ENCODE measurements at regions not wholly inside any gene's neighbourhood (a gene's known extent, or its start where the extent isn't known, plus 50 kb on each side); places are given as distances from the start of the nearest gene placed in this dataset.
"Not testable (repeated sequence)": the region's sequence is repeated elsewhere in the genome, so short reads cannot be mapped to it uniquely, and the experiment has no call there.

DNA sequence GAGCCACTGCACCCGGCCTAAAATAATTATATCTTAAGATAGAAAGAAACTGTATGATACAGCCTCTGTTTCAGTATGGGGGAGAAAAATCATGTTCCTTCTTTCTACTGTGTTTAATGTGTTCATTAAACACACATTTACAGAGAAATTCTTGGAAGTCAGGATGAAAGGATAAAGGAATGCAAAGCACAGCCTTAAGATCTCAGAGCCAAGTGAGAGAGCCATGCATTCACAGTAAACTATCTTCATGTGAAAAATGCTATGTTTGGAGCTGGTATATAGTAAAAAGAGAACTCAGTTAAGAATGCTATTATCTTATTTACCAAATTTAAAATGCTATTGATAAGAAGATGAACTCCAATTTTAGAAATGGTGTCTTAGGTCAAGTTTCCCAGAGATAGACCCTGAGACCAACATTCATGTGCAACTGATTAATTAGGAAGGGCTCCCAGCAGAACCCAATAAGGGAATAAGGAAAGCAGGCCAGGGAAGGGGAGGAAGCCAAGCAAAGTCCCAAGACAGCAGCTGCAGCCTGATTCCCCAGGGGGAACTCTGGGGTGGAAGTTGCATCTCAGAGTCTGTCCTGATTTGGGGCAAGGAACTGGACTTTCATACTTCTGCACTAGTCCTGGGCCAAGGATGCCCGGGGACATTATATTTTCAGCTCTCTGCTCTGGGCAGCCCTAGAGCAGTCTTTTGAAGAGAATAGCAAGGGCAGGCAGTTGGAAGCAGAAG lies 130.0 kb upstream of the ZNF648 start:
- no peak for DNase-seq

DNA sequence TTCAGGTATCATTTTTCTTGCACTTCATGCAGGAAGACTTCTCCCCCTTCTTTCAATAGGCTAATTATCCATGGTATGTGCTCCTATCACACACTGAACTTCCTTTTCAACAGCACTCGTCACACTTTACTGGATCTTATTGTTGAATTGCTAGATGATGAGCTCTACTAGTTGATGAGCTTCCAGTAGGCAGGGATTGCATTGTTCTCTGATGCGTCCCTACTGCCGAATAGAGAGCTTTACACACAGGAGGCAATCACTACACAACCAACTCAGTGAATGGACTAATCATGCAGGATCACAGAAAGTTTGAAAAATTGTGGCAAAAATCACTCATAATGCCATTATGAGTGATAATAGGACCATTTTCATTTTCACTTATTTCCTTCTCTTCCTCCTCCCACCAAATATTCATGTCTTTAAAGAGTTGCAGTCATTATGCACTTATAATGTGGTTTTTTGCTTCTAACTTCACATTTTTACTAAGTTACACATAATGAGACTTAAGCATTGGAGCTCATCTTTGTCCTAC lies 128.1 kb upstream of the ZNF648 start:
- peak; percentile 91 for DNase-seq

DNA sequence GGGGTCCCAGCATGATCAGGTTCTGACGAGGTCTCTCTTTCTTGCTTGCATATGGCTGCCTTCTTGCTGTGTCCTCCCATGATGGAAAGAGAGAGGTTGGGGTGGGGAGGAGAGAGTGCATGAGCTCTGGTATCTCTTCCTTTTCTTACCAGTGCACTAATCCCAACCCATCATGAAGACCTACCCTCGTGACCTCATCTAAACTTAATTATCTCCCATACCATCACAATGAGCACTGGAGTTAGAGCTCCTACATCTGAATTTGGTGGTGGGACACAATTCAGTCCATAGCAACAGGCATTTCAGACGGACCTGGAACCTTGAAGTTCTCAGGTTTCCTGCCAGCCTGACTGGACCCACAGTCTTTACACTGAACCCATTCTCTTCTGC lies 125.2 kb upstream of the ZNF648 start:
- no peak for DNase-seq

DNA sequence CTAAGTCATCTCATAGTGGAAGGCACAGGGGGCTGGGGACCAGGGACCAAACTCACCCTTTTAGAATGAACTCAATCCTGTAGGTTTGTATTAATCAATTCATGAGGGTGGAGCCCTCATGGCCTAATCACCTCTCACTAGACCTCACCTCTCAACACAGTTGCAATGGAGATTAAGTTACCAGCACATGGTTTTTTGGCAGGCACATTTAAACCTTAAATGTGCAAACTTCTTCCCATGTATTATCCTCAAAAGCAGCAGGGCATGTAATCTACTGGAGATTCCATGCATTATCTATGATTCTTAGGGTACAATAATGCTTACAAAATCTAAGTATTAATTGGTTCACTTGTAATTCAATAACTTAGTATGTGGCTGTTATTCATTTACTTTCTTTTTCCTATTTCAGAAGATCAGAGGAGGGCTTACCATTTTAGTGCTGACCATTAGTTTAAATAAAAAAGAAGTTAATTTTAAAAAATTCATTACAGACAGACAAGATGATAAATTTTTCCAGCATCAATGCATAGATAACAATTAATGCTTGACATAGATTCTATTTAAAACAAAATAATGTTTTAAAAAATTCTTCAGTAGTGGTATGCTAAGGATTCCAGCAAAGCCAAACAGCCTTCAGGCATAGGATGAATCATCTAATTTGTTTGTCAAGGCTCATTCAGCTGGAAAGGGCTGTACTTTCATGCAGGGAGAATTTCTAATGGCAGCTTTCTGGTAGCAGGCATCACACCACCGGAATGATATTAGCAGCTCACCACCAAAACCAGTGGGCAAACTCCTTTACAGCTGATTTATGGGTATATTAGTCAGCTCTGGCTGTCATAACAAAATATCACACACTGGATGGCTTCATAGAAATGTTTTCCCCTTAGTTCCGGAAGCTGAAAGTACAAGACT lies 124.6 kb upstream of the ZNF648 start:
- peak; percentile 99 for DNase-seq

DNA sequence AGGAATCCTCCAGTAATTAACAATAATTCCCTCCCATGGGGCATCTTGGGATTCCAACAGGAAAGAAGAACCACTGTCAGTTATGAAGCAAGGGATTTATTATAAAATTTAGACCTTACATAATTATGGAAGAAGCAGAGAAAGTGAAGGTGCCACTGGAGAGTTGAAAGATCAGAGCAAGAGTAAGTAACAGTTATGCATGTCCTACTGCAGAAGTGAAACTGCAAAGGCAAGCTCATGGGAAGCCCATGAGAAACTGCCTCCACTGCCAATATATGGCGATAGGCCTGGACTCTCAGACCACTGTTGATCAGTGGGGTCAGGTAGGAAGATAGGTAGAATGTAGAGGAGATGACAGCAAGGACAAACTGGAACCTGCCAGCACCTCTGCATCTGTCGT lies 123.6 kb upstream of the ZNF648 start:
- no peak for DNase-seq

DNA sequence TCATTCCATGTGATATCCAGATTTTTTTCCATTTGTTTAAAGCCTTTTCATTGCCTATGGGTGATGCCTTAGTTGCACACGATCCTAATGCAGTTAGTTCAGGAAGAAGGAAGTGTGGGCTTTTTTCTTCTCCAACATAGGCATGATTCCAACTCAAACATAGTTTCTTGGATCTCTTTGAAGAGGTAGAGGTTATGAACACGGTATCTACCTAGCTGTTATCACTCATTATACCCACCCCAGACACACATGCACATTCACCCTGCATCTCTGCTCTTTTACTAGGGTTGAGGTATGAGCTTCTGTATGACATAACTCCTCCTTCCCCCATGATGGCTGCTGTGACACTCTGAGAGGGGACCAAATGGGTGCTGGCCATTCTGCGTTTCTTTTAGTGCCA lies 122.1 kb upstream of the ZNF648 start:
- no peak for DNase-seq

DNA sequence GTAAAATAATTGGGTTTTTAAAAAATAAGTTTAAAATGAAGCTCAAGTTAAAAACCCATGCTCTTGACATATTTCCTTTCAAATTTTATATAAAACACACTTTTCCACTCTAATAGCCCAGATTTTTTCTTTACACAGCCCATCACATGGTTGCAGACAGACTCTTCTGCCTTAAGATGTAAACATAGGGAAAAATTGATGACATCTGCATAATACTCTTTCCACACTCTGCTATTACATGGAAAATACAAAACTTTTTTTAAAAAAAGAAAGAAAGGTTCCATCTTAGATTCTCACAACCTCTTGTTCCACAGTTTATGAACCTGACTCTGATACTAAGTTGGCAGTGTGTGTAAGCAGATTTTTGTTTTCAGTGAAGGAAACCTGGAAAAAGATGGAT lies 120.8 kb upstream of the ZNF648 start:
- no peak for DNase-seq

DNA sequence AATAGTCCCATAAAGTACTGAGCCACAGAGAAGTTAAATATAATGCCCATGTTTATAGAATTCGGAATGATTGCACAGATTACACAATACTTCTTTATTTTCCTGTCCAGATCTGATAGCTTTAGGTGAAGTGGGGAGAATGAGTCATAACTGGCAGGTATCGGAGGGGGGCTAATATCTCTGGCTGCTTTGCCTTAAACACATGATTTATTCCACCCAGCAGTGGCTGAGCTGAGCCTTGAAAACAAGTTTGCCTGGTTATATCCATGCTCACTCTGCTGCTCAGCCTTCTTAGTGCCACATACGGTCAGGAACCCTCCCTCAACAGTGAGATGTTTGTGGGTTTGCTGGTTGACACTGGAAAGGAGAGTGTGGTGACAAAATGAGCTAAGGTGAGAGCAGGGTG lies 119.7 kb upstream of the ZNF648 start:
- no peak for DNase-seq

DNA sequence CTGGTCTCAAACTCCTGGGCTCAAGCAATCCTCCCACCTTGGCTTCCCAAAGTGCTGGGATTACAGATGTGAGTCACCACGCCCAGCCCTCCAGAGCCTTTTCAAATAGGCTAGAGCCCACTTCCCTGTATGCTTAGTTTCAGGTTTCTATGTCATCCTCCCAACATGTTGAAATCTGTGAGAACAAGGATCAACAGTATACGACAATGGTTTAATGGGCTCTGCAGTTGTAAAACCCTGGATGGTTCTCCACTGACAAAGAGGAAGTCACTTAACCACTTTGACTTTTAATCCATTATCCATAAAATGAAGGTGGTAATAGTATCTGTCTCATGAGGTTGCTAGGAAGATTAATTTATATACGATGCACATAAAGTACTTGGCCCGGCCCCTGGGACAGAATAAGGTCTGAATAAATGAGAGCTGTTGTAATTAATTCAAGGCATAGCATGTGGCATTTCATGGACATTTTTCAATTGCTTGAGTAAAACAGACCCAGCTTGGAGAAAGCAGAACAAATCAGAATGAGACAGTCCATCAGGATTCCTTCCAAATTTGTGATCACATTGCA lies 113.9 kb upstream of the ZNF648 start:
- no peak for DNase-seq

DNA sequence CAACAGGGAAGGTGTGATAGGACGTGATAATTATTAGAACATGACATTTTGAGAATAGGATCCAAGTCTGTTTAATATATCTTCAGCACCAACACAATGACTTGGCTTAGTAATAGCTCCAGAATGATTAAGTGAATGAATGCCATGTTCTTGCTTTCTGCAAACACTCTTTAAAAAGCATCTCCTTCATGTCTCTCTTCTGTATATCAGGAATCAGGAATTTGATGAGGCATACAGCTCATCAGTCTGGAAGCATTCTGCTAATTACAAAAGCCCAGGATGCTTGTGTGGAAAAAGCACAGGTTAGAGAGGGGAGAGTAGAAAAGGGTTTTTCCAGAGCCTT lies 113.0 kb upstream of the ZNF648 start:
- DNase-seq = no peak

DNA sequence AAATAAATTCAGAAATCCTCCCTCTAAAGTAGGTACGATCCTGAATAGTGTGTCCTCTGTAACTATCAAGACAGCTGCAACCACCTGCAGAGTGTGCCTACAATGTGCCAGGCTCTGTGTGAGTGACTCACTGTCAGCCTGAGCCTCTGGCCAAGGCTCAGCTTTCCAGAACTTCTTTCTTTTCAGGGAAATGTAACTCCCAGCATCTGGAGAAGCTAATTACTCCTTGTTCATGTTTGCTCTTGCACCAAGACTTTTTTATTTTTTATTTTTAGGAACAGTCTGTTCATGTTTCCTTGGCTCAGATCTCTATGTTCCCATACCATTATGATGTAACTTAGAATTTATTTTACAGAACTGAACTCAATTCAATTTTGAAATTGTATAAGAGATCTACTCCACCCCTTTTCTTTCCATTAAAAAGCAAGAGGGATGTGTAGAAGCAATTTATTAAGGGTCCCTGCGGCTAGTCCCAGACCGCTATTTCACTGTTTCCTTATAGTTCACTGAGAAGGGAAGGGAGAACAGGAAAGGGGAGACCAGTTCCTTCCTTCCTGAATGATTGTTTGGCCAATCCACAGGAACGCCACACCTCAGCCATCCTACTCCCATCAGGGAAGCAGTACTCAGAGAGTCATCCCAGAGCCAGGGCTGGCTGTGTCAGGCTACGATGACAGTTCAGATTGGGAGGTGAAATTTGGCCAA lies 112.4 kb upstream of the ZNF648 start:
- no peak for DNase-seq

DNA sequence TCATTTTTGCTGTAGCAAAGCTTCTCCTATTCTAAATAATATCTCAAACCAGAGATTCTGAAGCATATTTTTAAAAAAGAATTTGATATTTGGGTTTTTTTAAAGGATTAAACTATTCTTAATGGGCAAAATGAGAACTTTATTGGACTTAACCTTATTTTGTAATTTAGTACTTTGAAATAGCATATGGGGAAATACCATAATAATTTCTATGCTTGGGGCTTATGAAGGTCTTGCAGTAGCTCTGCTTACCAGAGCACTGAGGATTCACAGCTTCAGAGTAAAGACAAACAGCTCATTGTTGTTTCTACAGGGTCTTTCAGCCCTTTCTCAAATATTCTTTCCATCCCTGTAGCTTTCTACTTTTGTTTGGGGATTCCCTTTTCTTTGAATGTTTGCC lies 111.2 kb upstream of the ZNF648 start:
- DNase-seq = no peak

DNA sequence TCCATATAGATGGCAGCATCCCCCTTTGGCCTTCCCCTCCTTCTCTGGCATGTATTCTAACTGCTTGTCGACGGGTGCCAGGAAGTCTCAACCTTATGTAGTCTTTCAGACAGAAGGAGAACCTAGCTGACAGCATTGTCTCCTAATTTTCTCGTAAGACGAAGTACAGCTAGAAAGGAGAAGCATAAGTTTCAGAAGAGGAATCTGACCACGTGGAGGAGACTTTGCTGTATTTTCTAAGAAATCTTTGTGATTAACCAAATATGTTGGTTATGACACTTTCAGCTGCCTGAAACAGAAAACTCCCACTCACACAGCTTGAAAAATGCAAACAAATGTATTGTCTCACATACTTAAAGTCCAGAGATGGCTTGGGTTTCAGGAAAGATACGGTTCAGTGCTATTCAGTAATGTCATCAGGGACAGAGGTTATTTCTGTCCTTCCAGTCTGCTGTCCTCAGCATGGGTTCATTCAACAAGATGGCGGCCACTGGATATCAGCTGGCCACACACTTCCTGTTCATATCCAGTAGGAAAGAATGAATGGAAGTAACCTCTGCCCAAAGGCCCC lies 109.5 kb upstream of the ZNF648 start:
- no peak for DNase-seq

DNA sequence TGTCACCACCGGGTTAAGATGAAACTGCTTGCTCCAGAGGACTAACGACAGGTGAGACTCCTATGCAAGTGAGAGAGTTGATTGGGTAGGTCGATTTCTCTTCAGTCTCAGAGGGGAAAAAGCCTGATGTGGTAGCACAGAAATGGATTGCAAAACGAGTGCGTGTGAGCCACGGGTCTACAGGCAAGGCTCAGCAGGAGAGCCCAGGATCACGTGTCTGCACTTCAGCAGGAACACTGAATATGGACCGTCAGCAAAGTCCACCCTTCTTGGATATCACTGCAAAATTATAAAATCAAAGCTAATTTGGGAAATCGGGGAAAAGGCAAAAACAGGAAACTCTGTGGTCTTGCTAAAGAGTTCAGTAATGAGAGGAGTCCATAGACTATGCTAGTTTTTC lies 107.7 kb upstream of the ZNF648 start:
- DNase-seq = no peak

DNA sequence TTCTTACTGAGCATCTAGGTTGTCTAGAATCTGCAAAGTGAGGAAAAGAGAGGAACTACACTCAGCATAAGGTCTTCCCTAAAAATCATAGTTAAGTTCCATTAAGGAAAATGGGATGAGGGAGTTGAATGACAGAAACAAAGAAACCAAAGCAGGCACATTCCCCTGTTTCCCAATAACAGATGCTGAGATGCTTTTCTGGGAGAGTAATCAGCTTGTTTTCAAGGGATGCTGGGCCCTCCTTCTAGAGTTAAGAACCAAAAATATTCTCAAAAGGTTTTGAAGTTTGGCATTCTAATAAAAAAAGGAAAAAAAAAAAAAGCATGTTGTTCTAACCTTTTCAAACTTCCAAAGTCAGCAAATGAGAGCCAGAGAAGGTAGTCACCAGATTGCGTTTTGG lies 105.2 kb upstream of the ZNF648 start:
- no peak for DNase-seq

DNA sequence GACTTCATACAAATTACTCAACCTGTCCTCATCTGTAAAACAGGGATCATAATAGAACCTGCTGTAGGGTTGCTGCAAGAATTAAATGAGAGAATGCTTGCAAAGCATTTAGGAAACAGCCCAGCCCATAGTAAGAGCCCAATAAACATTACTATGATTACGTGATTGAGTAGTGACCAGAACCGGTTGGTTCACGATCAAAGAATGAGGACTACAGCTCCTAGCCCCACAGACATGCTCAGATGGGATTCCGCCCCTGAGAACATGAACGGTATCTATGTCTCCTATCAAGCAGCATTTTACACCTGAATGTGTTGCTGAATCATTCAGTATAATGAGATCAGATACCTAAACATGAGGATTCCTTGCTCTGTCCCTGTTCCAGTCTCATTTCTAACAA lies 104.8 kb upstream of the ZNF648 start:
- no peak for DNase-seq

DNA sequence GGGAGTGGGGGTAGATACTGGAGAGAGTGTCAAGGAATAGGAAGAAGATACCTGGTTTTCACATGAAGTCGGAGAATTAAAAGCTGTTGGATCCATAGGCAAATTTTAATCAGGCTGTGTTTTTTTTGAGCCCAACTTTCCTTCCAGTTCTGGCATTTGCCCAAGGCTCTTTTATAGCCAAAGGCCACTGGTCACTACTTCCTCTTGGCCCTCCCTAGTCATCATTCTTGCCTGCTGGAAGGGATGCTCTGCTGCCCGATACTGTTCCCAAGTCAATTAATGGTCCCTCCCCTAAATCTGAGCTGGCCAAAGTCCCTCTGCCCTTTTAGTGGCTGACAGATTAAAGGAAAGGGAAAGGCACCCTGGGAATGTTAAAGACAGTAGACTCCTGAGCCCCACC lies 102.8 kb upstream of the ZNF648 start:
- no peak for DNase-seq

DNA sequence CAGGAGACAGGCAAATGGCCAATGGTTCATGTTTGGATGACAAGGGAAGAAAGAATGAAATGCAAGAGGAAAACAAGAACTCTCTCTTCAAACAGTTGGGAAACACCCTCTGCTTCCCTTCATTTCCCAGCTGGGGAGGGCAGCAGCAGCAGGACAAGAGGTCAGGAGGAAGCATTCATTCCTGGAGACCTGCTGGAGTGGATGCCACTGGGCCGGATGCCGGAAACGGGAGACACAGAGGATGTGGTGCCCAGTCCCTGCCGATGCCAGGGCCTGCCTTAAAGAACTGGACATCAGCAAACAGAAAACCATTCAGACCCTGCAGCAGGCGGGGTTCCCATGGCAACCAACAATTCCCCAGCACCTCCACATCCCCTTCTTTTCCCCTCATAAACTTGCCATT lies 102.3 kb upstream of the ZNF648 start:
- no peak for DNase-seq

DNA sequence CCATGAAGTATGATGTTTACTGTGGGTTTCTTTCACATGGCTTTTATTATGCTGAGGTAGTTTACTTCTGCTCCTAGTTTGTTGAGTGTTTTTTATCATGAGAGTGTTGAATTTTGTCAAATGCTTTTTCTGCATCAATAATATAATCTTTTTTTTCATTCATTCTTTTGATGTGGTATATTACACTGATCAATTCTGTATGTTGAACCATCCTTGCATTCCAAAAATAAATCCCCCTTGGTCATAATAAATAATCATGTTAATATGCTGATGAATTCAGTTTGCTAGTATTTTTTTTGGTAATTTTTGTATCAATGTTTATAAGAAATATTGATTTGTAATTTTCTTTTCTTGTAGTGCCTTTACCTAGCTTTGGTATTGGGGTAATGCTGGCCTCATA lies 97.9 kb upstream of the ZNF648 start:
- DNase-seq = no peak

DNA sequence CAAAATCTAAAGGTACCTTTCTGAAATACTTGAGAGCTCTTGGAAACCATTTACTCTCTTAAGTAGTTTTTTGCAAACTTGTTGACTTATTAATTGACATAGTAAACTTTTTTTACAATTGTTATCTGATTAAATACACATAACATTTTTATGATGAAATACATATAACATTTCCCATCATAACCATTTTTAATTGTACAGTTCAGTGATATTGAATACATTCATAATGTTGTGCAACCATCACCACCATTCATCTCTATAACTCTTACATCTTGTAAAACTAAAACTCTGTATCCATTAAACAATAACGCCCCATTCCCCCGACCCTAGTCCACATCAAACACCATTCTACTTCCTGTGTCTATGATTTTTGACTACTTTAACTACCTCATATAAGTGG lies 95.7 kb upstream of the ZNF648 start:
- no peak for DNase-seq

DNA sequence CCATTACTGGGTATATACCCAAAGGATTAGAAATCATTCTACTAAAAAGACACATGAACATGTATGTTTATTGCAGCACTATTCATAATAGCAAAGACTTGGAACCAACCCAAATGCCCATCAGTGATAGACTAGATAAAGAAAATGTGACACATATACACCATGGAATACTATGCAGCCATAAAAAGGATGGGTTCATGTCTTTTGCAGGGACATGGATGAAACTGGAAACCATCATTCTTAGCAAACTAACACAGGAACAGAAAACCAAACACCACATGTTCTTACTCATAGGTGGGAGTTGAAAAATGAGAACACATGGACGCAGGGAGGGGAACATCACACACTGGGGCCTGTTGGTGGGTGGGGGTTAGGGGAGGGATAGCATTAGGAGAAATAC lies 92.9 kb upstream of the ZNF648 start:
- not testable (repeated sequence) for DNase-seq

DNA sequence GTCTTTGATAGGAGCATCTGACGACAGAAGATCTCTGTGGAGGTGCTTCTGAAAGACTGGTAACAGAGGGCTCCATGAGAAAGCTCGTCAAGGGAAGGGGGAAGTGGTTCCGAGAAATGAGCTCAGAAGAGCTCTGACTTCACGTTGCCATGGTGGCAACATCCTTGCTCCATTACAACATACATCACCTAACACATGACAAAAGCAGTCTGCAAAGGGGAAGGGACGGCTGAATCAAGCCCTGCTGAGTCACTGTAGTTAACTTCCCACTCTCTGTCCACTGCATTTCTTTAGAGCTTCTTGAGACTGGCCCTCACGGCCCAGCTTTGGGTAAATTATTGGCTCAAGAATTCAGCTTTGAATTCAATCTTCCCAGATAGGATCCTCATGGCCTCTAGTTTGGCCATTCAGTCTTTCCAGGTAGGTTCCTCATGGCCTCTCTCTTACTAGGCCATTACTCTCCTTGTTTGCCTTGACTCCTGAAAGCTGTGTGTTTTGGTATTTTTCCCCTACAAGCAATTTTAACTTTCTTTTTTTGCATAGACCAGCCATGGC lies 88.0 kb upstream of the ZNF648 start:
- DNase-seq = peak; percentile 48

DNA sequence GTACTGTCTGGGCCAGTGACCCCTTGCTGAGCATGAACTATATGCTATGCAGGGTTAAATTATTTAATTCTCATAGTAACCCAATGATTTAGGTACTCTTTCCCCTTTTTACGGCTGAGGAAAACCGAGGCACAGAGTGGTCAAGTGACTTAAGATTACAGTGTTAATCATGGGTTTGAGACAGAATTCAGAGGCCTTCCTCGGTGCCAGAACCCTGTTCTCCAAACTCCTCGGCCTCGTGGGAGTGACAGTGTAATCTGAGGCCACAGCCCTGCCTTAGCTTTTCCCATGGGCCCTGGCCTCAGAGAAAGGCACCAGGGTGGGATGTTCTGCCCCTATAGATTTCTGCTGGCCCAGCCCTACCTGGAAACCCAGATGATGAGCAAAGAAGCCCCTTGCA lies 86.4 kb upstream of the ZNF648 start:
- DNase-seq = no peak
